ENCODE measurements at regions not wholly inside any gene's neighbourhood (a gene's known extent, or its start where the extent isn't known, plus 50 kb on each side); places are given as distances from the start of the nearest gene placed in this dataset.
"Not testable (repeated sequence)": the region's sequence is repeated elsewhere in the genome, so short reads cannot be mapped to it uniquely, and the experiment has no call there.

DNA sequence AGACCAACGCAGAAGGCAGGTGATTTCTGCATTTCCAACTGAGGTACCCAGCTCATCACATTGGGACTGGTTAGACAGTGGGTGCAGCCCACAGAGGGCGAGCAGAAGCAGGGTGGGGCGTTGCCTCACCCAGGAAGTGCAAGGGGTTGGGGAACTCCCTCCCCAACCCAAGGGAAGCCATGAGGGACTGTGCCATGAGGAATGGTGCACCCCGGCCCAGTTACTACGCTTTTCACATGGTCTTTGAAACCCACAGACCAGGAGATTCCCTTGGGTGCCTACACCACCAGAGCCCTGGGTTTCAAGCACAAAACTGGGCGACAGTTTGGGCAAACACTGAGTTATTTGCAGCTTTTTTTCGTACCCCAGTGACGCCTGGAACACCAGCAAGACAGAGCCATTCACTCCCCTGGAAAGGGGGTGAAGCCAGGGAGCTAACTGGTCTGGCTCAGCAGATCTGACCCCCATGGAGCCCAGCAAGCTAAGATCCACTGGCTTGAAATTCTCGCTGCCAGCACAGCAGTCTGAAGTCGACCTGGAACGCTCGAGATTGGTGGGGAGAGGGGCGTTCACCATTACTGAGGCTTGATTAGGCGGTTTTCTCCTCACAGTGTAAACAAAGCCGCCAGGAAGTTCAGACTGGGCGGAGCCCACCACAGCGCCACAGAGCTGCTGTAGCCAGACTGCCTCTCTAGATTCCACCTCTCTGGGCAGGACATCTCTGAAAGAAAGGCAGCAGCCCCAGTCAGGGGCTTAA, 188.7 kb downstream of the HACE1 start:
- TF ChIP-seq ZNF274 (IDR thresholded peaks at IDR 0.05; ENCODE audit: low read depth, low read length); YY1 (IDR thresholded peaks at IDR 0.05; ENCODE audit: insufficient read depth, insufficient read length); SUZ12 (IDR thresholded peaks at IDR 0.05; ENCODE audit: extremely low read depth, insufficient read depth, insufficient read length): not testable (repeated sequence)
